ENCODE measurements at regions not wholly inside any gene's neighbourhood (a gene's known extent, or its start where the extent isn't known, plus 50 kb on each side); places are given as distances from the start of the nearest gene placed in this dataset.
"Not testable (repeated sequence)": the region's sequence is repeated elsewhere in the genome, so short reads cannot be mapped to it uniquely, and the experiment has no call there.

DNA sequence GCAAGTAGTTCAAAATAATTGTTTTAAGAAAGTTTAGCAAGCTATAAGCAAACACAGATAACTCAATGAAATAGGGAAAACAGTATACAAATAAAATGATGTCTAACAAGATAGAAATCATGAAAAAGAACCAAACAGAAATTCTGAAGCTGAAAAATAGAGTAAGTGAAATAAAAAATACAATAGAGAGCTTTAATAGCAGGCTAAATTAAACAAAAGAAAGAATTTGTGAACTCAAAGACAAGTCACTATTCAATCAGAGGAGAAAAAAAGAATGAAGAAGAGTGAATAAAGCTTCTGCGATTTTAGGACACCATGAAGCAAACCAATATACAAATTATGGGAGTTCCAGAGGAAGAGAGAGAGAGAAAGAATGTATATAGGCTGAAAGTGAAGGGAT, 576.8 kb downstream of the STK39 start:
- DNase-seq: no peak

DNA sequence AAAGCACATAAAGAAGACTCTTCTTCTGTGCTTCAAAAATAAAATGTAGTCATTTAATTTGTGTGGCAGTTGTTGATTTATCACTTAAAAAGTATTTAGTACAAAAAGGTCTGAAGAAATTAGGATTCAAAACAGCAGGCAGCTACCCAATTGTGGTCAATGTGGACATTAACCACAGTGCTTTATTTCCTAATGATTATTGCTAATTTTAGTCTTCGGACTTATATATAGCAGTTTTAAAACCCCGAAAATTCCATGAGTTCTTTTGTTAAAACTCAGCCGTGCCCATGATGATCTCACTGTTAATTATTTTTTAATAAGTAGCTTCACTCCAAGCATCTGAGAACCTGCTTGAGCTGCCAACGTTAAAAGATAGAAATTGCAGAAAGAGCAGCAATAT, 594.3 kb downstream of the STK39 start:
- no peak for DNase-seq

DNA sequence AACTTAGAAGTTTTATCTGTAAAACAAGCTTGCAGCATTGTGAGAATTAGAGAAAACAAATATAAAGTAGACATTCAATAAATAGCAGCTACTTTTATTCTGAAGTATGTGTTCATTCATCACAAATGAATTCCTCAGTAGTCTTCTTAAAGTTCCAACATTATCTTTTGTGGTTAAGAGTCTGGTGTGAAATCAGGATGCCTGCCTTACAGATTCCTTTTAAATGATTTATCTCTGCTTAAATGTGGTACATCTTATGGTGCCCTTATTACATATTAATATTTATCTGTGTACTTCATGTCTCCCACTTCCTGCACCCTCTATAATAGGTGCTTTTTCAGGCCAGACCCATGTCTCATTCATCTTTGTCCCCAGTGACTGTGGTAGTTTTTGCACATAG, 595.0 kb downstream of the STK39 start:
- DNase-seq: no peak

DNA sequence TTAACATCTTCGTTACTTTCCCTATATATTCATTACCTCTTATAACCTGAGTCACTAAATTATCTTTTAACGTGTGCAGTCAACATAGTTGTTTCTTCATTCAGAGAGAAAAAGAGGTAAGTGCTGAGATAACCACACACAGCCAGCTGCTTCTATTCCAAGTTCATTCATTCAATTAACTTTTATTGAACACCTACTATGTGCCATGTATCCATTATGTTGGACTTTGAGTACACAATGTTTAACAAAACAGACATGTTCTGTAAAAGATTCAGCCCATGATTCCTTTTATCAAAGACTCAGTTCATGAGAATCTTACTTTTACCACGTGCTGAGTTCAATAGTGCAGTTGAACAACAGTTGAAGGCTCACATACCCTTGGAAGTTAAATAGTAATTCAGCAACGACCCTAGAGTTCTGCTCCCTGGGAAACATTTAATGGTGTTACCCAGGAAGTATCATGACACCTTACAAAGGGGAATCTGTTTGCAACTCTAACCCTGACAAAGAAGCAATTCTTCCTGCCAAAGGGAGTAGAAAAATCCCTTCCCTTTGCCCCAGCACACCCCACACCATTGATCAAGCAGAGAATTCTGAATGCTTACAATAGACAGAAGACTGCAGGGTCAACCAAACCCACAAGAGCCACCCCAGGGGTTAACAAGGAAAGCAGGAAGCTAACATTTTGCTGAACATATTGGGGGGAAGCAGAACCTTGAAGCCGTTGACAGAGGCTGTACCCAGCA, 595.8 kb downstream of the STK39 start:
- DNase-seq: no peak

DNA sequence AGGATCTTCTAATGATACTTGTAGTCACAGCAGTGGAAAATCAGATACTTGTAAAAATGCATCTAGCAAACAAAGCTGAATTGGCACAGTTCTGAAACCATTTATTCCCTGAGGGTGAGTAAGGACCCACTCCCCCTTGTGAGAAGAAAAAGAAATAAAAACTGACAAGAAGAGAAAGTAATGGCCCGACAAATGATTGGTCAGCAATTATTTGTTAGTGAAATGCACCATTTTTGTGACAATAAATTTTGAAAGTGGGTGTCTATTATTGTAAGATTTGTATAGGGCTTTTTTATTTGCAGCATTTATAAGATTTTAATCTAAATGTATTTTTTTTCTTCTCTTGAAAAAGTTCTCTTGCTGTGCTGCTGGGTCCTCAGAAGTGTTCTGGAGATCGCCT, 600.8 kb downstream of the STK39 start:
- no peak for DNase-seq

DNA sequence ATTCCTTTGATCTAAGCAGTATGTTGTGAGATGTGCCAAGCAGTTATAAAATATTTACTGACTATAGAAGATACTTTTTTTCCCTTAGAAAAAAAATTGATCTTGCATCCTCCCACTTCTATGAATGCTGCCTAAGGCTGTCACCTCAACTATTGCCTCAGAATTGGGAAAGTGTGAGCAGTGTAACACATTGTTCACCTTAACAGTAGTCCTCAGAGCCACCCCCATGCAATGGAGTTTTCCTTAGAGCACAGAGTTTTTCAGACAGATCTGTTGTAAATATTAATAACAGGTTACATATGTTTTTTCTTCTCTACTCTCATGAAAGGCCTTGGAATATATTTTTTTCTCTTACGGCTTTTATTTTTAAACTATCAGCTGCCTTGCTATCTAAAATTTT, 607.3 kb downstream of the STK39 start:
- DNase-seq: no peak

DNA sequence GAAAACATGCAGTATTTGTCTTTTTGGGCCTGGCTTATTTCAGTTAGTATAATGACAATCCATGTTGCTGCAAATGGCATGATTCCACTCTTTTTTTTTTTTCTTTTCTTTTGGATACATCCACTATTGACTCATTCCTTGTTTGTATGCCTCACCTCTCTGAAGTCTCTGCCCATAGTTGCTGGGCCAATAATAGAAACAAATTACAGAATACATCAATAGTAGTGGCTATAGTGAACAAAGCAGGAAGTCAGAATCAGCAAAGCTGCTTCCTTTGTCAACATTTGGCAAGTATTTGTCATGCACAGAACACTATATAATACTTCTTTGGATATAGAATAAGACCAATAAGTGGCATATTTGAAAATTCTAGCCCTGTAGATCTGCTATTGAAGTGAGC, 609.7 kb downstream of the STK39 start:
- no peak for DNase-seq

DNA sequence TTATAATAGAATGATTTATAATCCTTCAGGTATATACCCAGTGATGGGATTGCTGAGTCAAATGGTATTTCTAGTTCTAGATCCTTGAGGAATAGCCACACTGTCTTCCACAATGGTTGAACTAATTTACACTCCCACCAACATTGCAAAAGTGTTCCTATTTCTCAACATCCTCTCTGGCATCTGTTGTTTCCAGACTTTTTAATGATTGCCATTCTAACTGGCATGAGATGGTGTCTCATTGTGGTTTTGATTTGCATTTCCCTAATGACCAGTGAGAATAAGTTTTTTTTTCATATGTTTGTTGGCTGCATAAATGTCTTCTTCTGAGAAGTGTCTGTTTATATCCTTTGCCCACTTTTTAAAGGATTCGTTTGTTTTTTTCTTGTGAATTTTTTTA, 615.1 kb downstream of the STK39 start:
- DNase-seq: not testable (repeated sequence)

DNA sequence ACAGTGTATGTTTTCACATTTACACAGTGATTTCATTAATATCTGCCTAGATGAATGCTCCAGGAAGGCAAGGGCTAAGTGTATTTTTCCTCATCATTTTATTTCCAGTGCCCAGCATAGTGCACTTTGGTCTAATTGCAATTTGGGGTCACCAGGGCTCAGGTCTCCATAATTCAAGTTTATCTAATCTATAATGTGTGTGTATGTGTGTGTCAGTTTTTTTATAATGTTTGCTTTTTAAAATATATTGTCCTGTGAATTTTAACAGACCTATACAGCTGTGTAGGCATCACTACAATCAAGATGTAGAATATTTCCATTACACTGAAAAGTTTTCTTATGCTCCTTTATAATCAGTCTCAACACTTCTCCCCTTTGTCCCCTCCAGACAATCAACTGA, 620.4 kb downstream of the STK39 start:
- DNase-seq: no peak

DNA sequence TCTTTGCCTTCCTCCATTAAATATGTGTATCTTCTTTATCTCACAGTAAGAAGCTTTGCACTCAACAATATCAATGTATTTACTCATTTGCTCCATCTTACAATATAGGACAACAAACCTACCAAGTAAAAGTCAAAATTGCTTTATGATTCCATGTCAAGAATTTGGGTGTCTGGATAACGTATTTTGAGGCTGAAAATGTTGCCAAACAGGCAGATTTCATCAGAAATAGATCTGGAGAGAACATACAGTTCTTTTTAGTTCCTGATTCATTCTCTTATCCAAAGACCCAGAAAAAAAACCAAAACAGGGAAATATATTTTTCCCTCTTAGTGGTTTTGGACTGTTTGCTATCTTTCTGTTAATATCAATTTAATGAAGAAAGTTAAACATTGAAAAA, 621.1 kb downstream of the STK39 start:
- DNase-seq: no peak

DNA sequence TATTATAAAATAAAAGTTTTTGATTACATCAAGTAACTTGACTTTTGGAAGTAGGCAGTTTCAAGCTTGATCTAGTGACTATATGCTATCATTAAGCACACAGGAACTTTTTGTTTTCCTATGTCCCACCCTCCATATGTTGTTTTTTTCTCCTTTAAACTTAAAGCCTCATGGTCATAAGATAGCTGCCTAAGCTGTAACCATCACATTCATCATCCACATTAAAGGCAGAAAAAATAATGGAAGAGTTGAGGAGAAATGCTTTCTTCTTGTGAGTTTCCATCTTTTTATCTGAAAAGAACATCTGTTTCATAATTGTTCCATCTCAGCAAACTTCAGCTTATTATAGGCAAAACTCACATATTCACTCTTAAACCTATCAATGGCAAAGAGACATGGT, 630.4 kb downstream of the STK39 start:
- no peak for DNase-seq

DNA sequence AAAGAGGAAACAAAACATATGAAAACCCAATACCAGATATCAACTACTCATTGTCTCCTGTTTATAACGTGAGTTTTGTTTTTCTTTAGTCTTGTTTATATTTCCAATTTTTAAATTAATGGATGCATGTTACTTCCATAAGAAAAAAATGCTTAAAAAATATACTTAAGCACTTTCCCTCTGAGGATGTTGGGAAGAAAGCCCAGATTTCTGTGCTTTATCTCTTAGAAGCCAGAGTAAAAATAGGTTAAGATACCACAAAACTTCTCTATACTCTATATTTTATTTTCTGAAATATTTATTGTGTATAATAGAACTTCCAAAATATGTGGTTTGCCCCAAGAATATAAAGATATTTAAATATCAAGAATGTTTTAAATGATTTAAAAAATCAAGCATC, 633.9 kb downstream of the STK39 start:
- DNase-seq: no peak

DNA sequence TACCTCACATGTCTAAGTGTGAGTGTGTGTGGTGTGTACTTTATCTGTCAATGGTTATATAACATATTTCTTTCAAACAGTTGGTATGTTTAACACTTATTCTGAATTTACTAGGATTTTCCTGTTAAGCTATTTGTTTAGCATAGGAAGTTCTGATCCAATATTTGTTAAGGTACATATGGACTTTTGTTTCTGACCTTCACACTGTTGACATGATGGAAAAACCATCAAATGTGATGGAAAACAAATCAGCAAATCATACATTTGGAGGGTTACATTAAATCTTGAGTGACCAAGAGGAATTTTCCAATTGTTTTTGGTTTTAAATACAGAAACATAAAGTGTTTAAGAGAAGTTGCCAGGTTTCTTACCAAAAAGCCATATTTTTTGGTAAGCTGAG, 638.9 kb downstream of the STK39 start:
- no peak for DNase-seq

DNA sequence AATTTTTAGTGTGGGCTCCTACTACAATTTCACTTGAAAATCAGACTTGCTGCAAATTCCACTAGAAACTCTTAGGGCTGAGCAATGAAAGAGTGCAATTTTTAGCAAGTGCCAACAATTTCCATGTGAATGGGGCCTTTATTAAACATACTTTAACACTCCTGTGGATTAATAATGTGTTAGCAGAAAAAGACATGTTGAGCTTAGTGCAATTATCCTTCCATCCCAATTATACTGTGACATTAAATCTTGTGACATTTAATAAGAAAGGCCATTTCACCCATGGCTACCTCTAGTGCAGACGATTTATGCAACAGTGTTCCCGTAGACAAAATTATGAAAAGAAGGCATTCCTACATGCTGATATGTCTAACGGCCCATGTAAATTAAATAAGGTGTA, 639.7 kb downstream of the STK39 start:
- no peak for DNase-seq

DNA sequence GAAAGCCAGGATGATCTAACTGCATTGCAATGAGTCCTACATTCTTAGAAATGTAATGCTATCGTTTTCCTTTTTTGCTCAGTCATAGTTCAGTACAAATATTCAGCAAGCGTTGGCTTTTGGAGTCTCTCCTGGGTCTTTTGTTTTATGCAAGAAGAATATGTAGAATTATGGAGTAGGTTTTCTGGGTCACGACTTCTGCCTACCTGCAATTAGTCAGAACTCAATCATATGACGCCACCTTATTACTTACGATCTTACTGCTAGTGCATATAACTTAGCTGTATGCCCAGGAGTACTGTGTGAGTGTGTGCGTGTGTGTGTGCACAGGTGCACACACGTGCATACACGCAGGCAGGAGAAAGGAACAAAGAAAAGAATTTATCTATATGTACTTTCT, 640.2 kb downstream of the STK39 start:
- DNase-seq: no peak

DNA sequence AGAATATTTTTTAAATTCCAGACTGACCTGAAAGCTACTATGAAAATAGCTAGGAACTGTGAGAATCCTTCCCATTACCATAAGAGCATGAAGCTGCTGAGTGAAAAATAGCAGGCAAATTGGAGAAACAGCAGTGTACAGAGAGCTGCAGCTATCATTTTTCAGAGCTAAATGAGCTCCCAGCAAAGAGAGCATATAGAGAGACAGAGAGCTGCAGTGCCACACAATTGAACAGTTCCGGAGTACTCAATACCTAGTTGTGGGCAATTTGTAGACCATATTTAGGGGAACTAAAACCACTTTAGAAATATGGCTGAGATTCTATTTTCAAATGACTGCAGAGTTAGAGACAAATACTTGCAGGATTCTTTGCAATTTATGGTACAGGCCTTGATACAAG, 645.3 kb downstream of the STK39 start:
- no peak for DNase-seq

DNA sequence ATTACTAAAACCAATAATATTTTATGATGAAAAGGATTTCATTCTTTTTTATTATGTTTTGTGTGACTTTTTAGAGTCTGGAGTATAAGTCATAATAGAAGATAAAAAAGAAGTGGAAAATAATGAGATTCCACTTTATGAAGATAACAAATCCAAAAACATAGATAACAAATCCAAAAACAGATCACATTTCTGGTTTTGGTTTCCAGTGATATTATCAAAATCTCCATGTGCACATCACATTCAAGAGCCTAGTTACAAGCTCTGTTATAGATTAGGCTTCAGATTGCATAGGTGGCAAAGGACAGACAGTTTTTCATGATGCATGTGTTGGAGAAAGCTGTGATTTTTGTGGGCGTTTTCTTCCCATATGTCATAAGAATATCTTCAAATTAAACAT, 648.2 kb downstream of the STK39 start:
- DNase-seq: no peak

DNA sequence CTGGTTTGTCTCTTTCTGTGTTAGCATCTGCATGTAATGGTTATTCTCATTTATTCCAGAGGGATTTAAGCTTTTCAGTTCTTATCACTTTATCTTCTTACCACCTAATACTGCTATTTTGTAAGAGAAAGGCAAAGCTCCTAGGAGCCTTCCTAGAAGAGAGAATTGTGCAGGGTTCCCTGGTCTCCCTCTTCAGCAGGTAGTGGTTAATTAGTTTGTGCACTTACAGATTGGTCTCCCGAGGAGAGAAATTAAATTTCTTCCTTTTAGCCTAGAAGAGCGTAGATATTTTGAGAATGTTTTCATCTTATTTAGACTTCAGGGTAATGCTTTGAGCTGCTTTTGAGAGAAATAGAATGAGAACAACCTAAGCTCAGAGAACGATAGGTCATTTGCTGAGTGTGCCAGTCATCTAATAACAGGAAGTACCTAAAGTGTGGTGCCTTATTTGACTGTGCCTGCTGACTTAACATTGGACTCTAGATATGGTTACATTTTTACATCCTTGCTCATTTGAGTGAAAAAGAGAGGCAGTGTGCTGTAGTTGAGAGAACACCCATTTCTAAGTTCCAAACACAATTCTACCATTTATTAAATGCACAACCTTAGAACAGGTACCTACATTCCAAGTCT, 651.4 kb downstream of the STK39 start:
- DNase-seq: peak; percentile 55

DNA sequence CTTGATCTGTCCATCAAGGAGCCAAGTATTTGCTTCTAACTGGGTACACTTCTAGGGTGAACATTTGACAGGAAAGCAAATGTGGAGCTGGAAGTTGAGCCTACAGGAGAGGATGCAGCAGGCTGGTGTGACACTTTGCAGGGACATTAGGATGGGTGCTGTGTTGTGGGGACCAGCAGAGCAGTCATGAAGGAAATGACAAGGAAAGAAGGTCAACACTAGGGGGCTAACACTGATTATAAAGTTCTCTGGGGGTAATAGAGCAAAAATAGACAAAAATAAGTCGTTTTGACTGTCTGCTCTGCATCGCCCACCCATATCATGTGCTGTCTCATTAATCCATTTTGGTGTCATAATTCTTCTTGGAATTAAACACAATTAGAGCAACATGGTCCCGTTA, 652.4 kb downstream of the STK39 start:
- DNase-seq: no peak

DNA sequence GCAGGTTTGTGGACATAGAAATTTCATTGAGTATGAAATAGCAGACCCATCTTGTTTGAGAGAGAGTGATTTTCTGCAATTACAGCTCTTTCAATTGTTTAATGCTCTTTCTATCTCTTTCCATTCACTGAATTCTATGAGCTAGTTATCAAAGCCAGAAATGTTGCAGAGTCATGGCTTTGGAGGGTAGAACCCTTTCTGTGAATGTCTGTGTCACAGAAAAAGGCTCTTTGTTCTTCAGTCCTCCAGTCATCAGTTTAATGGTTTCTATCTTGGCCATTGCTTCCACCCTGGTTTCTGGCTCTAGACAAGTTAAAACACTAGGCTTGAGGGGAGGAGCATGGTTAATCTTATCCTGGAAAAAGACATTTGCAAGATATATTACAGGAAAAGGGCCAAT, 655.0 kb downstream of the STK39 start:
- no peak for DNase-seq

DNA sequence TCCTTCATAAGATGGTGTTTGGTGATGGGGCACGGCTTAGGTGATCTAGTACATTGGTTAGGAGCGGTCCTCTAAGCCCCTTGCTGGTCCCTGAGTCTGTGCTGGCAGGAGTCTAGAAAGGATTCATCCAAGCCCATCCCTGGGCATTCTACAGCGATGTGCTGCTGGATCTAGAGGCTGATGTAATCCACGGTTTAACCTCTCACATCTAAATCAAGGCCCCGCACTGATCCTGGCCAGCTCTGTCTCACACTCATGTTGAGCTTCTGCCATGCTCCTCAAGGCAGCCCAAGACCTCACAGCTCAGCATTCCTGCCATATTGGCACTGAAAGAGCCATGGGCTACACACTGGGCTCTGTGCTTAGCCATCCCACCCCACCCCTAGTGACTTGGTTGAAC, 664.8 kb downstream of the STK39 start:
- DNase-seq: no peak

DNA sequence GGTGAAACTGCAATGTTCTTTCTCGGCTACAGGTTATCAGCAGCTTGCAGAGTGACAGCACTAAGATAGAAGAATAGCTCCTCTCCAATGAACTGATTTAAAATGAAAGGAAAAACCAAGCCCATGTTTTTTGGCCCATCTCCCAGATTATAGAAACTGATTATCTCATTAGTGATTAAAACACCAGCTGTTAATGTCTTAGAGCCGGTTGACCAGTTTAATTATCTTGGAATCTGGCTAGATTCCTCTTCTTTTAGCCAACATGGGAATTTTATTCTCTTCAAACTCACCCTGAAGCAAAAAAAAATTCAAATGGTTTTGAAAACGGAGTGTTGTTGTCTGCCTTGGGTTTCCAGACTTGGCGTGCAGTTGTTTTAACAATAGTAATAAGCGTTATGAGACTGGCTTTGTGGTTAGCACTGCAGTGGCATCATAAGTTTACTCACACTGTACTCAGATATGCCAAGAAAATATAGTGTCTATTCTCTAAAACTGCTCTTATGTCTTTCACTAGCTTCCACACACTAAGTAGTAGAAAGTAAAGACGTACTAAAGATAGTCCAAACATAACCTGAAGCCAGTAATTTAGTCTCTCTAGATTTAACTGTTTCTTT, 665.3 kb downstream of the STK39 start:
- DNase-seq: no peak

DNA sequence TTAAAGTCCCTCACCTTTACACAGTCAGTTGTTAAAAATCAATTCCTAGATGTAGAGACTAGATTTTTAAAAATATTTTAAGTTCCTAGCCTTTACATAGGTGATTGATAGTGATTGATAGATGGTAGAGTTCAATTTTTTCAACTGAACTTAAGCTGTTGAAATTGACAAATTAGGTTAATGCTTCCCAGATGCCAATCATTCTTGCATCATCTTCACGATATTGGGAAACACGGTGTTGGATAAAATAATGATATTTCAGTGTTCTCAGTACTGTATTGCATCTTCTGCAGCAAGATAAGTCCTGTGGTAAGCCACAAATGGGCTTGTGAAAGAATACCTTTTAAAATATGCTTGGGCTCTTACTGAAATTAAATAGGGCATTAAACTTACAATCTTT, 667.6 kb downstream of the STK39 start:
- DNase-seq: no peak

DNA sequence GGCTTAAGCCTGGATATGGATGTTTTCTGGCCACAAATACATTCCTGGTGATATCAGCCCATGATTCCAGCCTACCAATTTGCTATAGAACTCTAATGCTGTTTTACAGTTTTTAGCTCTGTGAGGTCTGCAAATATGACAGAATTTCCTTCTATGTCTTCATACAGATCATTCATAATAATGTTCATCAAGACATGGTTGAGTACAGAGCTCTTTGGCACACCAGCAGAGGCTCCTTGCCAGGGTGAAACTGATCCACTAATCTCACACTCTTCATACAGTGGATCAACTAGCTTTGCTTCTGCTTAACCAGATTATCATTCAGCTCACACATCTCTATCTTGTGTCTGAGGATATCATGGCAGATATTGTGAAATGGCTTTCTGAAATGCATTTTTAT, 672.1 kb downstream of the STK39 start:
- no peak for DNase-seq
